Endothelial cell of umbilical vein (primary cell): ENCODE measurements at regions not wholly inside any gene's neighbourhood (a gene's known extent, or its start where the extent isn't known, plus 50 kb on each side); places are given as distances from the start of the nearest gene placed in this dataset.

ENCODE experiments used
- CTCF ChIP-seq, 2 donors: IDR thresholded peaks; 1 replicate in 1 of 2; 2 replicates in 1 of 2; pipeline ENCODE4 v1.5.1; 2011; ENCODE audit warnings: low read length in 2 of 2, mild to moderate bottlenecking in 2 of 2, moderate library complexity in 2 of 2, control low read depth in 1 of 2, inconsistent platforms in 1 of 2, low read depth in 1 of 2; ENCODE audit not compliant: insufficient read depth in 1 of 2; ENCODE audit errors: extremely low read depth in 1 of 2
- EZH2 ChIP-seq: IDR thresholded peaks from 2 replicates; pipeline ENCODE4 v1.6.1; 2012; ENCODE audit warnings: borderline replicate concordance, low read depth, mild to moderate bottlenecking, moderate library complexity, low read length, inconsistent platforms; ENCODE audit not compliant: severe bottlenecking
- POLR2A ChIP-seq: IDR thresholded peaks from 2 replicates; pipeline ENCODE4 v1.6.1; 2012; ENCODE audit warnings: low read depth, mild to moderate bottlenecking, control low read depth, low read length
- POLR2AphosphoS5 ChIP-seq: IDR thresholded peaks from 2 replicates; pipeline ENCODE4 v1.6.1; 2012; ENCODE audit warnings: low read depth, mild to moderate bottlenecking, control low read depth, low read length, moderate library complexity; ENCODE audit not compliant: insufficient read depth

- no peak for TF ChIP-seq CTCF (IDR thresholded peaks at IDR 0.05; ENCODE audit: extremely low read depth in 1 of 2, insufficient read depth in 1 of 2, low read depth in 1 of 2, low read length in 2 of 2)
- no peak for TF ChIP-seq POLR2AphosphoS5
- TF ChIP-seq EZH2 = no peak
- TF ChIP-seq POLR2A = no peak
These were observed 105.7 kb upstream of the PHACTR1 start for GRCh38 chr6:12610862-12611261.
